Loucy (cell line): ENCODE measurements at regions not wholly inside any gene's neighbourhood (a gene's known extent, or its start where the extent isn't known, plus 50 kb on each side); places are given as distances from the start of the nearest gene placed in this dataset.

ENCODE experiments used
- H2AFZ ChIP-seq: fragments of 200-600 bp; sonication (generic); 2 replicates; pipeline ENCODE4 v1.6.0; 2016; ENCODE audit warnings: antibody characterized with exemption, mild to moderate bottlenecking, low read length, moderate library complexity
- H3F3A ChIP-seq: fragments of 200-600 bp; 2 replicates; pipeline ENCODE4 v1.6.0; 2016; ENCODE audit warnings: antibody characterized with exemption, low read depth, mild to moderate bottlenecking
- H3K27me3 ChIP-seq: fragments of 200-600 bp; sonication (generic); 2 replicates; pipeline ENCODE4 v1.6.1; 2014; ENCODE audit warnings: low read length, mild to moderate bottlenecking; ENCODE audit not compliant: insufficient read depth, poor library complexity, severe bottlenecking
- H3K36me3 ChIP-seq: fragments of 200-600 bp; sonication (generic); 2 replicates; pipeline ENCODE4 v1.6.1; 2016; ENCODE audit warnings: low read length; ENCODE audit not compliant: insufficient read depth
- H3K4me1 ChIP-seq: fragments of 200-600 bp; sonication (generic); 2 replicates; pipeline ENCODE4 v1.5.1; 2014; ENCODE audit warnings: low read length, mild to moderate bottlenecking; ENCODE audit not compliant: insufficient read depth, poor library complexity, severe bottlenecking
- H3K4me2 ChIP-seq: fragments of 200-600 bp; sonication (generic); 2 replicates; pipeline ENCODE4 v1.6.0; 2014; ENCODE audit warnings: antibody characterized with exemption, low read length, low read depth, mild to moderate bottlenecking; ENCODE audit not compliant: poor library complexity, severe bottlenecking
- H3K4me3 ChIP-seq: fragments of 200-600 bp; sonication (generic); 2 replicates; pipeline ENCODE4 v1.5.1; 2014; ENCODE audit warnings: low read length, mild to moderate bottlenecking, mixed read lengths; ENCODE audit not compliant: poor library complexity, severe bottlenecking
- H3K79me2 ChIP-seq: fragments of 200-600 bp; sonication (generic); 2 replicates; pipeline ENCODE4 v1.6.1; 2014; ENCODE audit warnings: low read length; ENCODE audit not compliant: insufficient read depth
- H3K9ac ChIP-seq: fragments of 200-600 bp; sonication (generic); 2 replicates; pipeline ENCODE4 v1.6.0; 2014; ENCODE audit warnings: mild to moderate bottlenecking, low read depth, low read length, moderate library complexity; ENCODE audit not compliant: poor library complexity, severe bottlenecking
- H3K9me2 ChIP-seq: fragments of 200-600 bp; sonication (generic); replicated peaks from 2 replicates; pipeline ENCODE4 v1.6.1; 2016; ENCODE audit warnings: low read depth, low read length, mixed read lengths
- H3K9me3 ChIP-seq: fragments of 200-600 bp; sonication (generic); 2 replicates; pipeline ENCODE4 v1.6.1; 2014; ENCODE audit warnings: mild to moderate bottlenecking, antibody characterized with exemption, low read length, low read depth; ENCODE audit not compliant: insufficient read depth
- H4K20me1 ChIP-seq: fragments of 200-600 bp; sonication (generic); 2 replicates; pipeline ENCODE4 v1.6.0; 2014; ENCODE audit warnings: antibody characterized with exemption, low read length, mild to moderate bottlenecking; ENCODE audit not compliant: insufficient read depth, poor library complexity, severe bottlenecking
- CTCF ChIP-seq: fragments of 200-600 bp; sonication (generic); conservative IDR thresholded peaks from 2 replicates; pipeline ENCODE4 v1.5.1; 2014; ENCODE audit warnings: mild to moderate bottlenecking, antibody characterized with exemption, low read length
- EZH2phosphoT487 ChIP-seq: fragments of 200-600 bp; IDR thresholded peaks from 2 replicates; pipeline ENCODE4 v1.6.1; 2018; ENCODE audit warnings: antibody characterized with exemption, mild to moderate bottlenecking, moderate library complexity, borderline replicate concordance

GRCh38 chr10:124223711-124224085 lies 130.3 kb upstream of the CHST15 start:
- Histone ChIP-seq H3K27me3 (no peaks in the 10 kb centered on the region), H2AFZ (no peak overlapping the region), H3K4me1 (no peaks in the 10 kb centered on the region), H3K9me2 (no peaks in the 10 kb centered on the region), H3F3A (peaks cover 22% of the 10 kb centered on the region), H3K4me2 (no peak overlapping the region), H3K79me2 (no peaks in the 10 kb centered on the region), H3K9ac (no peak overlapping the region), H3K9me3 (peaks cover 10% of the 10 kb centered on the region; the same call in 1 of the 2 replicates), H4K20me1 (no peaks in the 10 kb centered on the region), H3K4me3 (no peak overlapping the region), H3K36me3 (no peaks in the 10 kb centered on the region)
- TF ChIP-seq CTCF, result no peak
- TF ChIP-seq EZH2phosphoT487, result no peak

- H3K4me2 ChIP-seq, result no peak overlapping the region
- H3K4me3 ChIP-seq, result no peak overlapping the region
- H4K20me1 ChIP-seq, result no peaks in the 10 kb centered on the region
- TF ChIP-seq EZH2phosphoT487 (no peak), CTCF (no peak)
- no peaks in the 10 kb centered on the region for H3K27me3 ChIP-seq
- H3K9ac ChIP-seq, result no peak overlapping the region
- H3K9me2 ChIP-seq, result no peaks in the 10 kb centered on the region
- peaks cover 18% of the 10 kb centered on the region for H3F3A ChIP-seq
- H3K4me1 ChIP-seq, result no peaks in the 10 kb centered on the region
- no peak overlapping the region for H2AFZ ChIP-seq
- no peaks in the 10 kb centered on the region for H3K79me2 ChIP-seq
- H3K36me3 ChIP-seq, result no peaks in the 10 kb centered on the region
- peaks cover 10% of the 10 kb centered on the region; the same call in 1 of the 2 replicates for H3K9me3 ChIP-seq
These were observed 129.8 kb upstream of the CHST15 start for GRCh38 chr10:124222988-124223710.

- Histone ChIP-seq H3K9me2 (no peaks in the 10 kb centered on the region), H3K9me3 (peaks cover 4% of the 10 kb centered on the region; the same call in 1 of the 2 replicates), H2AFZ (no peak overlapping the region), H3K9ac (no peak overlapping the region), H3K36me3 (no peaks in the 10 kb centered on the region), H3K27me3 (no peaks in the 10 kb centered on the region), H4K20me1 (no peaks in the 10 kb centered on the region), H3K79me2 (no peaks in the 10 kb centered on the region), H3K4me2 (no peak overlapping the region), H3K4me3 (no peak overlapping the region), H3F3A (peaks cover 11% of the 10 kb centered on the region), H3K4me1 (no peaks in the 10 kb centered on the region)
- TF ChIP-seq CTCF, result no peak
- no peak for TF ChIP-seq EZH2phosphoT487
These were observed 129.1 kb upstream of the CHST15 start for GRCh38 chr10:124222318-124222987.
